ENCODE measurements at regions not wholly inside any gene's neighbourhood (a gene's known extent, or its start where the extent isn't known, plus 50 kb on each side); places are given as distances from the start of the nearest gene placed in this dataset.

GRCh38 chr9:134970198-134970597, 52.5 kb upstream of the FCN1 start:
- ATAC-seq (no peak), DNase-seq (ENCODE audit: low read depth, low spot score) (no peak)
- H3K9me2 ChIP-seq (ENCODE audit: insufficient read depth): no peaks in the 10 kb centered on the region
- intact Hi-C loops (cut with micrococcal nuclease): no loop called here
- no peaks in the 10 kb centered on the region for H3K4me1 ChIP-seq (ENCODE audit: control insufficient read depth in 1 of 2, insufficient read depth in 2 of 2, low read length in 2 of 2)
- no peak overlapping the region for H3K9ac ChIP-seq (ENCODE audit: low read length)
- no peaks in the 10 kb centered on the region for H3K9me3 ChIP-seq (ENCODE audit: control insufficient read depth in 1 of 2, insufficient read depth in 1 of 2, low read depth in 1 of 2, low read length in 2 of 2)
- no peaks in the 10 kb centered on the region for H4K20me1 ChIP-seq (ENCODE audit: insufficient read depth)
- H3K79me2 ChIP-seq (ENCODE audit: insufficient read depth, low read length): no peaks in the 10 kb centered on the region
- POLR2A ChIA-PET: no interaction called here
- H3K27me3 ChIP-seq (ENCODE audit: insufficient read depth, low read length): peaks cover 63% of the 10 kb centered on the region
- no peaks in the 10 kb centered on the region for H3K36me3 ChIP-seq (ENCODE audit: control insufficient read depth in 1 of 2, insufficient read depth in 2 of 2, low read length in 2 of 2)
- BruUV-seq (replicated peaks): no TSS peak
- no peak overlapping the region for H3K27ac ChIP-seq (ENCODE audit: low read depth, low read length)
- H3K4me3 ChIP-seq (replicated peaks in 1 of 2; ENCODE audit: low read depth in 1 of 2, low read length in 2 of 2): no peak overlapping the region
- CTCF ChIA-PET: no interaction called here
- H2AFZ ChIP-seq (ENCODE audit: low read depth, low read length, poor library complexity, severe bottlenecking): no peak overlapping the region
- RAD21 ChIA-PET (ENCODE audit: low non-redundant PET in 1 of 2, low total read pairs in 2 of 2, uncharacterized antibody in 2 of 2, unreplicated experiment in 2 of 2): no interaction called here
- TF ChIP-seq EZH2 (IDR thresholded peaks at IDR 0.05) (no peak), SRF (IDR thresholded peaks at IDR 0.05; ENCODE audit: low read depth) (no peak), ZBTB33 (IDR thresholded peaks at IDR 0.05; ENCODE audit: extremely low read depth, insufficient replicate concordance, low read length) (no peak), POLR2AphosphoS5 (IDR thresholded peaks at IDR 0.05; ENCODE audit: low read depth, low read length) (no peak), JUND (IDR thresholded peaks at IDR 0.05) (no peak), YY1 (IDR thresholded peaks at IDR 0.05; ENCODE audit: extremely low read depth, insufficient replicate concordance, low read depth, low read length) (no peak), TCF7L2 (IDR thresholded peaks at IDR 0.05; ENCODE audit: borderline replicate concordance, extremely low read depth, insufficient read depth, insufficient read length) (no peak), CTCF (IDR thresholded peaks at IDR 0.05 in 2 of 3, conservative IDR thresholded peaks at IDR 0.05 in 1 of 3; ENCODE audit: borderline replicate concordance in 1 of 3, insufficient read depth in 1 of 3, low read depth in 2 of 3, low read length in 2 of 3) (no peak), RAD21 (IDR thresholded peaks at IDR 0.05; ENCODE audit: low read depth) (no peak), FOSL1 (IDR thresholded peaks at IDR 0.05; ENCODE audit: low read depth) (no peak)
- TF ChIP-seq, protein P1, sequence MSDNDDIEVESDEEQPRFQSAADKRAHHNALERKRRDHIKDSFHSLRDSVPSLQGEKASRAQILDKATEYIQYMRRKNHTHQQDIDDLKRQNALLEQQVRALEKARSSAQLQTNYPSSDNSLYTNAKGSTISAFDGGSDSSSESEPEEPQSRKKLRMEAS (IDR thresholded peaks at IDR 0.05): no peak
- no peak overlapping the region for H3K4me2 ChIP-seq (ENCODE audit: low read length)

All from HCT116 (cell line).